HepG2 (cell line): ENCODE measurements at regions not wholly inside any gene's neighbourhood (a gene's known extent, or its start where the extent isn't known, plus 50 kb on each side); places are given as distances from the start of the nearest gene placed in this dataset.
A peak's percentile ranks its signal among the peaks of the same experiment; 100 is the strongest.

Experiments
- ATAC-seq: fragments of 200-7000 bp; cut with Tn5 transposase; 3 replicates; pipeline ENCODE4 v1.9.1; 2020; ENCODE audit warnings: mild to moderate bottlenecking, moderate library complexity
- BruUV-seq: library from RNA; stranded (reverse); fragments of 400-500 nt; replicated peaks from 2 replicates; lab custom pipeline; 2021; lab: Mats Ljungman, UMichigan
- CTCF ChIA-PET: fragments of 300-600 bp; formaldehyde crosslinking; extraction: SDS; loops from one replicate; lab custom pipeline; 2021; ENCODE audit warnings: low total read pairs, inconsistent platforms, low intra/inter-chr PET ratio; lab: Yijun Ruan, JAX
- POLR2A ChIA-PET: fragments of 350-600 bp; sonication (Branson Sonifier 250); formaldehyde crosslinking; loops from one replicate; lab custom pipeline; 2020; ENCODE audit warnings: antibody characterized with exemption, inconsistent platforms; lab: Yijun Ruan, JAX
- DNase-seq: peaks from one replicate; pipeline ENCODE4 v3.0.0-alpha.2; 2015; ENCODE audit warnings: low spot score
- FAIRE-seq: peaks from 3 replicates; lab custom pipeline; 2011; peaks lifted over from hg19 to GRCh38; lab: Jason Lieb, UNC
- H2AFZ ChIP-seq: one replicate; pipeline ENCODE4 v1.6.1; 2011; ENCODE audit warnings: low read length, inconsistent platforms
- H3K27ac ChIP-seq: fragments of 300-600 bp; 3 replicates; pipeline ENCODE4 v1.8.0; 2011; ENCODE audit warnings: mixed run types, mild to moderate bottlenecking, mixed read lengths, low read length, inconsistent platforms; ENCODE audit not compliant: insufficient read depth; ENCODE audit errors: extremely low read length
- H3K27me3 ChIP-seq, 2 experiments: fragments of 200-600 bp in 1 of 2; 2 replicates in 1 of 2; 3 replicates in 1 of 2; pipeline versions ENCODE4 v1.6.0 to v1.8.0; 2011; ENCODE audit warnings: low read length in 2 of 2, mild to moderate bottlenecking in 2 of 2, moderate library complexity in 2 of 2, inconsistent platforms in 1 of 2; ENCODE audit not compliant: insufficient read depth in 2 of 2, control insufficient read depth in 1 of 2
- H3K36me3 ChIP-seq, 2 experiments: fragments of 200-600 bp in 1 of 2; replicated peaks in 1 of 2; 2 replicates in 1 of 2; 3 replicates in 1 of 2; pipeline versions ENCODE4 v1.5.1 to v1.8.0; 2011; ENCODE audit warnings: low read length in 2 of 2, inconsistent platforms in 1 of 2; ENCODE audit not compliant: insufficient read depth in 2 of 2, control insufficient read depth in 1 of 2
- H3K4me1 ChIP-seq: 2 replicates; pipeline ENCODE4 v1.5.1; 2012; ENCODE audit warnings: low read length, inconsistent platforms; ENCODE audit not compliant: insufficient read depth
- H3K4me2 ChIP-seq: 2 replicates; pipeline ENCODE4 v1.6.0; 2011; ENCODE audit warnings: low read depth, low read length, inconsistent platforms
- H3K4me3 ChIP-seq, 3 experiments: fragments of 200-600 bp in 1 of 3; sonication (generic), shearing (Covaris generic) in 1 of 3; replicated peaks in 1 of 3; 2 replicates each; pipeline ENCODE4 v1.5.1; 2011 to 2016; ENCODE audit warnings: low read length in 3 of 3, inconsistent platforms in 2 of 3, low read depth in 2 of 3, mild to moderate bottlenecking in 2 of 3, control low read depth in 1 of 3, mixed read lengths in 1 of 3; ENCODE audit not compliant: insufficient read depth in 1 of 3
- H3K79me2 ChIP-seq: one replicate; pipeline ENCODE4 v1.6.1; 2011; ENCODE audit warnings: low read length, inconsistent platforms; ENCODE audit not compliant: insufficient read depth
- H3K9ac ChIP-seq: 2 replicates; pipeline ENCODE4 v1.6.0; 2011; ENCODE audit warnings: mild to moderate bottlenecking, low read depth, low read length, inconsistent platforms; ENCODE audit not compliant: insufficient read depth
- H3K9me3 ChIP-seq: 2 replicates; pipeline ENCODE4 v1.5.1; 2012; ENCODE audit warnings: mild to moderate bottlenecking, low read length
- H4K20me1 ChIP-seq: 2 replicates; pipeline ENCODE4 v1.6.0; 2011; ENCODE audit warnings: inconsistent platforms, mild to moderate bottlenecking, low read length, moderate library complexity; ENCODE audit not compliant: insufficient read depth
- ARID2 ChIP-seq: sonication (generic); formaldehyde crosslinking; IDR thresholded peaks from 2 replicates; pipeline ENCODE4 v1.8.1; 2022; ENCODE audit warnings: mild to moderate bottlenecking, missing genetic modification reagents, borderline replicate concordance
- CTCF ChIP-seq: sonication (generic); formaldehyde crosslinking; IDR thresholded peaks from 2 replicates; pipeline ENCODE4 v1.5.0; 2020; ENCODE audit warnings: mild to moderate bottlenecking, missing genetic modification reagents, moderate library complexity
- NR2F2 ChIP-seq: IDR thresholded peaks from 2 replicates; pipeline ENCODE4 v1.6.1; 2012; ENCODE audit warnings: low read depth, inconsistent platforms, borderline replicate concordance
- SMC3 ChIP-seq: IDR thresholded peaks from 2 replicates; pipeline ENCODE4 v1.6.1; 2011; ENCODE audit warnings: low read length, improper control_type of control experiment
- STAG1 ChIP-seq: sonication (generic); formaldehyde crosslinking; IDR thresholded peaks from 2 replicates; pipeline ENCODE4 v1.4.0; 2020; ENCODE audit warnings: missing genetic modification reagents
- ZBTB34 ChIP-seq: sonication (generic); formaldehyde crosslinking; IDR thresholded peaks from 2 replicates; pipeline ENCODE4 v1.8.0; 2022; ENCODE audit warnings: mild to moderate bottlenecking, missing genetic modification reagents
- ZNF749 ChIP-seq: sonication (generic); formaldehyde crosslinking; IDR thresholded peaks from 2 replicates; pipeline ENCODE4 v1.8.0; 2022; ENCODE audit warnings: mild to moderate bottlenecking, missing genetic modification reagents, moderate library complexity, borderline replicate concordance
- WGBS: methylation state at CpG from one replicate; pipeline ENCODE4 v1.1.6; 2017; ENCODE audit warnings: low lambda C conversion rate; 5-methylcytosine and 5-hydroxymethylcytosine counted together
- in situ Hi-C: cut with HindIII; loops from 2 replicates; pipeline ENCODE4 v1.10.0; 2017; ENCODE audit warnings: low pct_unique_long_range_greater_than_20kb; ENCODE audit not compliant: extremely low pct_ligation_motif_present
- intact Hi-C: fragments of 100-400 bp; cut with micrococcal nuclease; formaldehyde crosslinking; loops from one replicate; pipeline ENCODE4 v1.10.0; 2022; ENCODE audit not compliant: unreplicated experiment

- H3K4me1 ChIP-seq, result no peaks in the 10 kb centered on the region
- ATAC-seq (no peak), DNase-seq (no peak), FAIRE-seq (no peak)
- H3K27me3 ChIP-seq, result no peaks in the 10 kb centered on the region
- no peak overlapping the region for H3K4me2 ChIP-seq
- no TSS peak for BruUV-seq
- TF ChIP-seq NR2F2 (no peak), ARID2 (CRISPR knock-in tag) (no peak), ZNF749 (CRISPR knock-in tag) (no peak)
- H3K4me3 ChIP-seq, result no peak overlapping the region
- H2AFZ ChIP-seq, result no peak overlapping the region
- no peaks in the 10 kb centered on the region for H3K79me2 ChIP-seq
- no peaks in the 10 kb centered on the region for H3K9me3 ChIP-seq
- no peak overlapping the region for H3K27ac ChIP-seq
- intact Hi-C loops (no loop called here), in situ Hi-C loops (no loop called here)
- 31% methylated on average over 4 of the region's 4 CpGs for WGBS
- POLR2A ChIA-PET, result no interaction called here
- H3K36me3 ChIP-seq, result no peaks in the 10 kb centered on the region
- H3K9ac ChIP-seq, result no peak overlapping the region
- no peaks in the 10 kb centered on the region for H4K20me1 ChIP-seq
- CTCF ChIA-PET, result no interaction called here
Measured at GRCh38 chr9:79127661-79128060, 444.1 kb upstream of the TLE4 start.

- Histone ChIP-seq H2AFZ (no peak overlapping the region), H3K27me3 (no peaks in the 10 kb centered on the region), H3K36me3 (no peaks in the 10 kb centered on the region), H3K27ac (no peak overlapping the region), H3K79me2 (no peaks in the 10 kb centered on the region), H3K4me1 (no peaks in the 10 kb centered on the region), H3K9me3 (no peaks in the 10 kb centered on the region), H3K4me3 (no peak overlapping the region), H3K4me2 (no peak overlapping the region), H4K20me1 (no peaks in the 10 kb centered on the region), H3K9ac (no peak overlapping the region)
- TF ChIP-seq SMC3, result peak; percentile 56
- TF ChIP-seq STAG1 (CRISPR knock-in tag), result peak; percentile 63
- peak; percentile 59 for TF ChIP-seq CTCF (CRISPR knock-in tag)
- TF ChIP-seq ZBTB34 (CRISPR knock-in tag), result no peak
- BruUV-seq, result no TSS peak
- peak; percentile 18 for FAIRE-seq
- ATAC-seq, result peak; percentile 51; the same call in 1 of the 3 replicates
- intact Hi-C loops (loop anchor here (1.0 to 5.0 kb wide), 3 partner anchors 103 to 1047 kb away; no protein-coding TSS in a partner anchor), in situ Hi-C loops (no loop called here)
- 15% methylated on average over 8 of the region's 8 CpGs for WGBS
- ChIA-PET CTCF (no interaction called here), POLR2A (no interaction called here)
- DNase-seq, result peak; percentile 1
Measured at GRCh38 chr9:79129865-79130480, 441.8 kb upstream of the TLE4 start.
